HG02623 (cell line): ENCODE measurements at regions not wholly inside any gene's neighbourhood (a gene's known extent, or its start where the extent isn't known, plus 50 kb on each side); places are given as distances from the start of the nearest gene placed in this dataset.

ENCODE experiments used
- ATAC-seq: cut with Tn5 transposase; IDR thresholded peaks from one replicate; pipeline ENCODE4 v1.9.1; 2021; ENCODE audit warnings: moderate library complexity; ENCODE audit not compliant: unreplicated experiment

- no peak for ATAC-seq
Measured at GRCh38 chr4:62288808-62289541, 1088.8 kb downstream of the ADGRL3 start.

- no peak for ATAC-seq
Measured at GRCh38 chr4:62285026-62285425, 1084.9 kb downstream of the ADGRL3 start.

- no peak for ATAC-seq
Measured at GRCh38 chr4:62279689-62280088, 1079.6 kb downstream of the ADGRL3 start.

GRCh38 chr4:62275470-62275869 is 1075.3 kb downstream of the ADGRL3 start:
- no peak for ATAC-seq

GRCh38 chr4:62274782-62275181 is 1074.7 kb downstream of the ADGRL3 start:
- no peak for ATAC-seq

GRCh38 chr4:62271107-62271506 is 1071.0 kb downstream of the ADGRL3 start:
- ATAC-seq = no peak

GRCh38 chr4:62269918-62270317 is 1069.8 kb downstream of the ADGRL3 start:
- ATAC-seq = no peak

GRCh38 chr4:62263454-62263853 is 1063.3 kb downstream of the ADGRL3 start:
- no peak for ATAC-seq

- ATAC-seq = no peak
Measured at GRCh38 chr4:62262676-62263075, 1062.5 kb downstream of the ADGRL3 start.

GRCh38 chr4:62260254-62260653 is 1060.1 kb downstream of the ADGRL3 start:
- no peak for ATAC-seq

GRCh38 chr4:62256479-62256878 is 1056.4 kb downstream of the ADGRL3 start:
- ATAC-seq = no peak

- no peak for ATAC-seq
Measured at GRCh38 chr4:62252728-62253127, 1052.6 kb downstream of the ADGRL3 start.

- ATAC-seq = no peak
Measured at GRCh38 chr4:62250100-62250499, 1050.0 kb downstream of the ADGRL3 start.

- no peak for ATAC-seq
Measured at GRCh38 chr4:62243895-62244294, 1043.8 kb downstream of the ADGRL3 start.

- no peak for ATAC-seq
Measured at GRCh38 chr4:62235911-62236310, 1035.8 kb downstream of the ADGRL3 start.

GRCh38 chr4:62232814-62233213 is 1032.7 kb downstream of the ADGRL3 start:
- ATAC-seq = no peak

GRCh38 chr4:62231994-62232393 is 1031.9 kb downstream of the ADGRL3 start:
- no peak for ATAC-seq

- ATAC-seq = no peak
Measured at GRCh38 chr4:62226082-62226481, 1026.0 kb downstream of the ADGRL3 start.

- ATAC-seq = no peak
Measured at GRCh38 chr4:62222121-62222520, 1022.0 kb downstream of the ADGRL3 start.

- no peak for ATAC-seq
Measured at GRCh38 chr4:62210486-62210885, 1010.4 kb downstream of the ADGRL3 start.

- no peak for ATAC-seq
Measured at GRCh38 chr4:62209757-62210485, 1009.8 kb downstream of the ADGRL3 start.

GRCh38 chr4:62208921-62209320 is 1008.8 kb downstream of the ADGRL3 start:
- ATAC-seq = no peak
